ENCODE measurements at regions not wholly inside any gene's neighbourhood (a gene's known extent, or its start where the extent isn't known, plus 50 kb on each side); places are given as distances from the start of the nearest gene placed in this dataset.
"Not testable (repeated sequence)": the region's sequence is repeated elsewhere in the genome, so short reads cannot be mapped to it uniquely, and the experiment has no call there.

- DNase-seq (ENCODE audit: low read depth, low spot score): no peak
Measured at GRCh38 chr6:81969011-81969410, 216.5 kb upstream of the TENT5A start.

GRCh38 chr6:81966968-81967367 lies 214.5 kb upstream of the TENT5A start:
- DNase-seq (ENCODE audit: low read depth, low spot score): no peak

- DNase-seq (ENCODE audit: low read depth, low spot score): no peak
Measured at GRCh38 chr6:81962198-81962597, 209.7 kb upstream of the TENT5A start.

- peak; percentile 27 for DNase-seq (ENCODE audit: low read depth, low spot score)
Measured at GRCh38 chr6:81950877-81951276, 198.4 kb upstream of the TENT5A start.

GRCh38 chr6:81948861-81949260 lies 196.4 kb upstream of the TENT5A start:
- no peak for DNase-seq (ENCODE audit: low read depth, low spot score)

GRCh38 chr6:81948196-81948595 lies 195.7 kb upstream of the TENT5A start:
- not testable (repeated sequence) for DNase-seq (ENCODE audit: low read depth, low spot score)

- DNase-seq (ENCODE audit: low read depth, low spot score): no peak
Measured at GRCh38 chr6:81944661-81945060, 192.2 kb upstream of the TENT5A start.

- not testable (repeated sequence) for DNase-seq (ENCODE audit: low read depth, low spot score)
Measured at GRCh38 chr6:81942842-81943241, 190.4 kb upstream of the TENT5A start.

- DNase-seq (ENCODE audit: low read depth, low spot score): no peak
Measured at GRCh38 chr6:81942067-81942370, 189.5 kb upstream of the TENT5A start.

GRCh38 chr6:81940451-81940985 lies 188.0 kb upstream of the TENT5A start:
- no peak for DNase-seq (ENCODE audit: low read depth, low spot score)

GRCh38 chr6:81939766-81940165 lies 187.3 kb upstream of the TENT5A start:
- DNase-seq (ENCODE audit: low read depth, low spot score): peak; percentile 17

- peak; percentile 49 for DNase-seq (ENCODE audit: low read depth, low spot score)
Measured at GRCh38 chr6:81938991-81939732, 186.7 kb upstream of the TENT5A start.

GRCh38 chr6:81938014-81938856 lies 185.8 kb upstream of the TENT5A start:
- DNase-seq (ENCODE audit: low read depth, low spot score): peak; percentile 80

GRCh38 chr6:81937296-81937937 lies 184.9 kb upstream of the TENT5A start:
- DNase-seq (ENCODE audit: low read depth, low spot score): peak; percentile 22

GRCh38 chr6:81934936-81935335 lies 182.5 kb upstream of the TENT5A start:
- DNase-seq (ENCODE audit: low read depth, low spot score): no peak

- no peak for DNase-seq (ENCODE audit: low read depth, low spot score)
Measured at GRCh38 chr6:81933608-81934051, 181.1 kb upstream of the TENT5A start.

GRCh38 chr6:81933089-81933488 lies 180.6 kb upstream of the TENT5A start:
- DNase-seq (ENCODE audit: low read depth, low spot score): no peak

GRCh38 chr6:81932448-81932847 lies 180.0 kb upstream of the TENT5A start:
- DNase-seq (ENCODE audit: low read depth, low spot score): not testable (repeated sequence)

- peak; percentile 73 for DNase-seq (ENCODE audit: low read depth, low spot score)
Measured at GRCh38 chr6:81929828-81930227, 177.3 kb upstream of the TENT5A start.

- DNase-seq (ENCODE audit: low read depth, low spot score): no peak
Measured at GRCh38 chr6:81925201-81925600, 172.7 kb upstream of the TENT5A start.

- DNase-seq (ENCODE audit: low read depth, low spot score): peak; percentile 23
Measured at GRCh38 chr6:81909981-81910900, 157.8 kb upstream of the TENT5A start.
